Cardiac fibroblast (primary cell): ENCODE measurements at regions not wholly inside any gene's neighbourhood (a gene's known extent, or its start where the extent isn't known, plus 50 kb on each side); places are given as distances from the start of the nearest gene placed in this dataset.

Source experiments
- DNase-seq, 2 donors: peaks; one replicate each; pipeline versions ENCODE4 v3.0.0 to v3.0.0-alpha.2; 2010; ENCODE audit warnings: low read depth in 2 of 2
- H3K4me3 ChIP-seq, 2 donors: replicated peaks in 1 of 2; 1 replicate in 1 of 2; 2 replicates in 1 of 2; pipeline ENCODE4 v1.5.1; 2011; ENCODE audit warnings: low read depth in 2 of 2, low read length in 2 of 2, mild to moderate bottlenecking in 2 of 2, moderate library complexity in 1 of 2
- TF ChIP-seq, protein P1 (sequence below): IDR thresholded peaks from one replicate; pipeline ENCODE4 v1.5.1; 2011; ENCODE audit warnings: low read depth, mild to moderate bottlenecking, low read length, inconsistent platforms

- H3K4me3 ChIP-seq, result no peak overlapping the region
- DNase-seq, result no peak
- TF ChIP-seq, protein P1, sequence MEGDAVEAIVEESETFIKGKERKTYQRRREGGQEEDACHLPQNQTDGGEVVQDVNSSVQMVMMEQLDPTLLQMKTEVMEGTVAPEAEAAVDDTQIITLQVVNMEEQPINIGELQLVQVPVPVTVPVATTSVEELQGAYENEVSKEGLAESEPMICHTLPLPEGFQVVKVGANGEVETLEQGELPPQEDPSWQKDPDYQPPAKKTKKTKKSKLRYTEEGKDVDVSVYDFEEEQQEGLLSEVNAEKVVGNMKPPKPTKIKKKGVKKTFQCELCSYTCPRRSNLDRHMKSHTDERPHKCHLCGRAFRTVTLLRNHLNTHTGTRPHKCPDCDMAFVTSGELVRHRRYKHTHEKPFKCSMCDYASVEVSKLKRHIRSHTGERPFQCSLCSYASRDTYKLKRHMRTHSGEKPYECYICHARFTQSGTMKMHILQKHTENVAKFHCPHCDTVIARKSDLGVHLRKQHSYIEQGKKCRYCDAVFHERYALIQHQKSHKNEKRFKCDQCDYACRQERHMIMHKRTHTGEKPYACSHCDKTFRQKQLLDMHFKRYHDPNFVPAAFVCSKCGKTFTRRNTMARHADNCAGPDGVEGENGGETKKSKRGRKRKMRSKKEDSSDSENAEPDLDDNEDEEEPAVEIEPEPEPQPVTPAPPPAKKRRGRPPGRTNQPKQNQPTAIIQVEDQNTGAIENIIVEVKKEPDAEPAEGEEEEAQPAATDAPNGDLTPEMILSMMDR, result no peak
These were observed 139.5 kb downstream of the DLL1 start for GRCh38 chr6:170151321-170151771.

DNA sequence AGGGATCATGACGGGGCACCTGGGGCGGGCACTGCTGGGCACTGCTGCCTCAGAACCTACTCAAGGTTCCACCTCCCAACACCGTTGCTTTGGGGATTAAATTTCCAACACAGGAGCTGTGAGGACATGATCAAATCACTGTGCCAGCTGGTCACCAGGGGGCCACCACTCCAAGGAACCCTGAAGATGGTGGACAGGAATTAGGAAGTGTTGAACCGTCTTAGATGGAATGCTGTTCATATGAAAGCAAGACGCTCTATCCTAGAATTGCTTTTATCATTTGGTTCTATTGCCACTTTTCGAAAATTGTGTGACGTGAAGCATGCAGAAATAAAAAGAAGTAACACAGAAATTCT lies 140.3 kb downstream of the DLL1 start:
- DNase-seq, result no peak
- TF ChIP-seq, protein P1, result no peak
- H3K4me3 ChIP-seq, result no peak overlapping the region

DNA sequence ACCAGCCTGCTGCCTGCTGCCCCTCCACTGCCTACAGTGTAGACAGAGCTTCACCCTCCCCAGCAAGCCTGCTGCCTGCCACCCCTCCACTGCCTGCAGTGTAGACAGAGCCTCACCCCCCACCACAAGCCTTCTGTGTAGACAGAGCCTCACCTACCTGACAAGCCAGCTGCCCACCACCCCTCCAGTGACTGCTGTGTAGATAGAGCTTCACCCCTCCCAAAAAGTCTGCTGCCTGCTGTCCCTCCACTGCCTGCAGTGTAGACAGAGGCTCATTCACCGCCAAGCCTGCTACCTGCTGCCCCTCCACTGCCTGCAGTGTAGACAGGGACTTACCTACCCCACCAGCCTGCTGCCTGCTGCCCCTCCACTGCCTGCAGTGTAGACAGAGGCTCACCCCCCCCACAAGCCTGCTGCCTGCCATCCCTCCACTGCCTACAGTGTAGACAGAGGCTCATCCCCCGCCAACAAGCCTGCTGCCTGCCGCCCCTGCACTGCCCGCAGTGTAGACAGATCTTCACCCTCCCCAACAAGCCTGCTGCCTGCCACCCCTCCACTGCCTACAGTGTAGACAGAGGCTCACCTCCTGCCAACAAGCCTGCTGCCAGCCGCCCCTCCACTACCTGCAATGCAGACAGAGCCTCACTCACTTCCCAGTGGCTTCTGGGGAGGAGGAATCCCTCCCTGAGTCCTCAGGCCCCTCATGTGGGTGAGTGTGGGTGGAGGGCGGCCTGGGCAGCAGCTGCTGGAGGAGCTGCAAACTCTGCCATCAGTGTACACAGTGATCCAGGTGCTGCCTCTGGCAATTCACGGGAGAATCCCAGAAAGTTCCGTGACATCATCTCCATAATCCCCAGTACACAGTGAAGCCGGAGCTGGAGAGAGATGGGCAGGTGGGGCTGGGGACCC lies 140.9 kb downstream of the DLL1 start:
- H3K4me3 ChIP-seq, result no peak overlapping the region
- TF ChIP-seq, protein P1, result no peak
- no peak for DNase-seq

DNA sequence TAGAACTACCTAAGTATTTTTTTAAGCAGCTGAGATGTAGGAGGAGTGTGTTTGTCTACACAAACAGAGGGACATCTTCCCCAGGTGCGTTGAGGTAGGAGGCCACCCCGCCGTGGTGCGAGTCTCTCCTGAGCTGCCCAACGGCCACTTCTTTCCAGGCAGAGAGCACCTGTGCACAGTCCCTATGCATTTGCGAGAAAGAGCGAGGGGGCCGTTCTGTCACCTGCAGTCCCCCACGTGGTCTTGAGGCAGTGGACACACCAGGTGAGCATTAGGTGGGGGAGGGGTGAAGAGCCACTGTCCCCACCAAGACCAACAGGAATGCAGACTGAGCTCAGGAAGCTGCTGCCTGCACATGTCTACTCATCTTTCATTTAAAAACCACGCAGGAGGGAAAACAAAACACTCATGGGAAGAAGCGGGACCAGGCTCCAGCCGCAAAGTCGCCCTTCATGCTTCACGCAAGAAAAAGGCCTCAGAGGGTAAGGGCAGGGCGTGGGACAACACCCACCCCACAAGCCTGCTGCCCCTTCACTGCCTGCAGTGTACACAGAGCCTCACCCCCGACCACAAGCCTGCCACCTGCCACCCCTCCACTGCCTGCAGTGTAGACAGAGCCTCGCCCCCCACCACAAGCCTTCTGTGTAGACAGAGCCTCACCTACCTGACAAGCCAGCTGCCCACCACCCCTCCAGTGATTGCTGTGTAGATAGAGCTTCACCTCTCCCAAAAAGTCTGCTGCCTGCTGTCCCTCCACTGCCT lies 142.0 kb downstream of the DLL1 start:
- TF ChIP-seq, protein P1, result no peak
- H3K4me3 ChIP-seq, result no peak overlapping the region
- DNase-seq, result no peak

DNA sequence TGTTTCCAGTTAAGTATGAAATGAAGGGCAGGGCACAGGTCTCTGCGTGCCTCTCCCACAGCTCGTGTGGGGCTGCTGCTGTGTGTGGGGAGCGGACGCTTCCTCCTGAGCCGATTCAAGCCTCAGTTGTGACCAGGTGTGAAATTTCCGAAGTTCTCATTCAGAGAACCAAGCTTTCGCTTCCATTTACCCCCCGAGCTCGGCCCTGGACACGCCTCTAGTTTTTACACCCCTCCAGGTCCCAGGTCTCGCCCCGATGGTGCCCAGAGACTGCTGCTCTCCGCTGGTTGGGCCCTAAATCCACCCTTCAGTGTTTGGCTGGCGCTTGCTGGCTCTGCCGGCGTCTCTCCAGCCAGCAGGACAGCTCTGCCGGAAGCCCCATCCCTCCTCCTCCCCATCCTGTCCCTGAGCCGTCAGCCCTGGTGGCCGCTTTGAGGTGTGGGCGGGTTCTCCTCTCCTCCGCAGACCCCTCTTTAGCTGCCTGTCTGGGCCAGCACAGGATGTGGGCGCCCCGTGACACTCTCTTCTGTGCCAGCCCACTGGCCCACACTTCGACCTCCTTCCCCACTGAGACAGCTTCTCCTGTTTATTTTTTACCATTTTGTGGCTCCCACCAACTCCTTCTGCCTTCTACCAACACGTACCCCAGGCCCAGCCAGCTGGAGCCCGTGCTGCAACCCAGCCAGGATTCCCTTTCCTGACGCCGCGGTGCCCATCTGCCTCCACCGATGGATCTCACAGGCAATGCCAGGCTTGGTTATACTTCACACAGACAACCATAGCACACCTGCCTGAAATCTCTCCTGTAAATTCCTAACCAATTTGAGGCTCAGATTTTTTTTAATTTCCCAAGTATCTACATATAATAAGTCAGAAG lies 142.8 kb downstream of the DLL1 start:
- no peak for DNase-seq
- TF ChIP-seq, protein P1, result no peak
- no peak overlapping the region for H3K4me3 ChIP-seq

- DNase-seq, result no peak
- TF ChIP-seq, protein P1, result no peak
- no peak overlapping the region for H3K4me3 ChIP-seq
These were observed 143.7 kb downstream of the DLL1 start for GRCh38 chr6:170147056-170147787.
